ENCODE measurements at regions not wholly inside any gene's neighbourhood (a gene's known extent, or its start where the extent isn't known, plus 50 kb on each side); places are given as distances from the start of the nearest gene placed in this dataset.

- no peaks in the 10 kb centered on the region for H3K27me3 ChIP-seq (replicated peaks in 1 of 4; ENCODE audit: control extremely low read depth in 1 of 4, control insufficient read depth in 3 of 4, insufficient read depth in 4 of 4, low read length in 3 of 4)
These were observed 156.2 kb upstream of the CPNE8 start for GRCh38 chr12:39061576-39061975.

GRCh38 chr12:39048395-39048794, 143.0 kb upstream of the CPNE8 start:
- H3K4me1 Mint-ChIP-seq, result no peaks in the 10 kb centered on the region
- no peak overlapping the region for H2AFZ ChIP-seq (ENCODE audit: insufficient read depth, low read depth, low read length, poor library complexity, severe bottlenecking)
- no peaks in the 10 kb centered on the region for H4K20me1 ChIP-seq (ENCODE audit: control insufficient read depth, insufficient read depth, low read length, poor library complexity, severe bottlenecking)
- TF ChIP-seq EZH2 (IDR thresholded peaks at IDR 0.05; ENCODE audit: borderline replicate concordance, insufficient read depth, low read depth, low read length, poor library complexity, severe bottlenecking) (no peak), CTCF (IDR thresholded peaks at IDR 0.05) (no peak)
- no peak overlapping the region for H3K27ac Mint-ChIP-seq
- H3K27me3 Mint-ChIP-seq, result no peaks in the 10 kb centered on the region
- DNase-seq, result no peak
- H3K9ac ChIP-seq (ENCODE audit: low read length), result no peak overlapping the region
- no peak overlapping the region for H3K4me3 ChIP-seq (ENCODE audit: control extremely low read depth in 1 of 5, extremely low read depth in 1 of 5, insufficient read depth in 1 of 5, low read depth in 2 of 5, low read length in 4 of 5)
- H3K9me3 Mint-ChIP-seq (ENCODE audit: insufficient read depth), result peaks cover 3% of the 10 kb centered on the region
- peaks cover 0 to 2% (median 0%) of the 10 kb centered on the region in 3 donors for H3K9me3 ChIP-seq (ENCODE audit: control extremely low read depth in 1 of 3, control insufficient read depth in 2 of 3, insufficient read depth in 1 of 3, low read length in 2 of 3)
- intact Hi-C loops (cut with micrococcal nuclease), result no loop called here
- no peak for ATAC-seq (ENCODE audit: low read depth)
- ChIA-PET CTCF (no interaction called here), POLR2A (no interaction called here)
- H3K4me3 Mint-ChIP-seq, result no peak overlapping the region
- no peaks in the 10 kb centered on the region for H3K79me2 ChIP-seq (ENCODE audit: control insufficient read depth, insufficient read depth, low read length)
- no peak overlapping the region for H3K4me2 ChIP-seq (replicated peaks; ENCODE audit: low read depth, low read length, poor library complexity, severe bottlenecking)
- no peaks in the 10 kb centered on the region for H3K4me1 ChIP-seq (ENCODE audit: control insufficient read depth in 2 of 2, insufficient read depth in 2 of 2, low read length in 2 of 2)
- H3K36me3 ChIP-seq (replicated peaks in 1 of 2; ENCODE audit: control extremely low read depth in 1 of 2, control insufficient read depth in 1 of 2, extremely low read depth in 1 of 2, insufficient read depth in 2 of 2, low read length in 1 of 2), result no peaks in the 10 kb centered on the region
- no peaks in the 10 kb centered on the region for H3K27me3 ChIP-seq (replicated peaks in 1 of 4; ENCODE audit: control extremely low read depth in 1 of 4, control insufficient read depth in 3 of 4, insufficient read depth in 4 of 4, low read length in 3 of 4)
- H3K27ac ChIP-seq (ENCODE audit: low read length in 2 of 2), result no peak overlapping the region

More at GRCh38 chr12:39061576-39061975, 156.2 kb upstream of the CPNE8 start:
- no peaks in the 10 kb centered on the region for H3K36me3 ChIP-seq (replicated peaks in 1 of 2; ENCODE audit: control extremely low read depth in 1 of 2, control insufficient read depth in 1 of 2, extremely low read depth in 1 of 2, insufficient read depth in 2 of 2, low read length in 1 of 2)
- no peak overlapping the region for H2AFZ ChIP-seq (ENCODE audit: insufficient read depth, low read depth, low read length, poor library complexity, severe bottlenecking)
- ChIA-PET POLR2A (no interaction called here), CTCF (no interaction called here)
- H3K27me3 Mint-ChIP-seq, result no peaks in the 10 kb centered on the region
- no peaks in the 10 kb centered on the region for H3K4me1 ChIP-seq (ENCODE audit: control insufficient read depth in 2 of 2, insufficient read depth in 2 of 2, low read length in 2 of 2)
- H3K27ac Mint-ChIP-seq, result no peak overlapping the region
- 84% methylated on average over 3 of the region's 7 CpGs for WGBS (ENCODE audit: insufficient coverage)
- H4K20me1 ChIP-seq (ENCODE audit: control insufficient read depth, insufficient read depth, low read length, poor library complexity, severe bottlenecking), result no peaks in the 10 kb centered on the region
- no peaks in the 10 kb centered on the region for H3K4me1 Mint-ChIP-seq
- H3K4me3 Mint-ChIP-seq, result no peak overlapping the region
- no peak for DNase-seq
- H3K9me3 ChIP-seq (ENCODE audit: control extremely low read depth in 1 of 3, control insufficient read depth in 2 of 3, insufficient read depth in 1 of 3, low read length in 2 of 3), result peaks cover 0 to 10% (median 1%) of the 10 kb centered on the region in 3 donors
- intact Hi-C loops (cut with micrococcal nuclease), result no loop called here
- H3K9me3 Mint-ChIP-seq (ENCODE audit: insufficient read depth), result peaks cover 2% of the 10 kb centered on the region
- H3K4me2 ChIP-seq (replicated peaks; ENCODE audit: low read depth, low read length, poor library complexity, severe bottlenecking), result no peak overlapping the region
- ATAC-seq (ENCODE audit: low read depth), result no peak
- H3K9ac ChIP-seq (ENCODE audit: low read length), result no peak overlapping the region
- TF ChIP-seq EZH2 (IDR thresholded peaks at IDR 0.05; ENCODE audit: borderline replicate concordance, insufficient read depth, low read depth, low read length, poor library complexity, severe bottlenecking) (no peak), CTCF (IDR thresholded peaks at IDR 0.05) (no peak)
- H3K27ac ChIP-seq (ENCODE audit: low read length in 2 of 2), result no peak overlapping the region
- no peaks in the 10 kb centered on the region for H3K79me2 ChIP-seq (ENCODE audit: control insufficient read depth, insufficient read depth, low read length)
- no peak overlapping the region for H3K4me3 ChIP-seq (ENCODE audit: control extremely low read depth in 1 of 5, extremely low read depth in 1 of 5, insufficient read depth in 1 of 5, low read depth in 2 of 5, low read length in 4 of 5)
